ENCODE measurements at regions not wholly inside any gene's neighbourhood (a gene's known extent, or its start where the extent isn't known, plus 50 kb on each side); places are given as distances from the start of the nearest gene placed in this dataset.

GRCh38 chr3:11907667-11908660, 61.3 kb upstream of the TAMM41 start (continued):
- TF ChIP-seq ZNF133 (tag by site-specific recombination; IDR thresholded peaks at IDR 0.05), result no peak
- TF ChIP-seq ZNF10 (tag by site-specific recombination; IDR thresholded peaks at IDR 0.05), result no peak
- TF ChIP-seq ATF2 (tag by site-specific recombination; IDR thresholded peaks at IDR 0.05; ENCODE audit: low read depth), result peak; percentile 90
- TF ChIP-seq ZNF354C (tag by site-specific recombination; IDR thresholded peaks at IDR 0.05; ENCODE audit: borderline replicate concordance, low read depth), result no peak
- peak; percentile 74 for TF ChIP-seq ZBTB21 (tag by site-specific recombination; IDR thresholded peaks at IDR 0.05)
- TF ChIP-seq CTCF (tag by site-specific recombination; IDR thresholded peaks at IDR 0.05), result no peak

- Histone ChIP-seq H3K36me3 (ENCODE audit: control insufficient read depth in 2 of 2, insufficient read depth in 1 of 2, low read length in 2 of 2) (no peaks in the 10 kb centered on the region), H3K27ac (ENCODE audit: extremely low read depth, low read depth, low read length) (no peak overlapping the region), H3K4me3 (ENCODE audit: low read depth, low read length) (no peak overlapping the region), H3K9me3 (ENCODE audit: control insufficient read depth, insufficient read depth, low read depth, low read length) (no peaks in the 10 kb centered on the region), H3K4me1 (ENCODE audit: control insufficient read depth, insufficient read depth, low read length) (no peaks in the 10 kb centered on the region)
- no peak for TF ChIP-seq ZFP41 (tag by site-specific recombination; IDR thresholded peaks at IDR 0.05; ENCODE audit: borderline replicate concordance)
- TF ChIP-seq ZNF629 (tag by site-specific recombination; IDR thresholded peaks at IDR 0.05), result no peak
- TF ChIP-seq FEZF1 (tag by site-specific recombination; IDR thresholded peaks at IDR 0.05), result no peak
- no peak for TF ChIP-seq KLF17 (tag by site-specific recombination; IDR thresholded peaks at IDR 0.05)
- TF ChIP-seq ZNF654 (tag by site-specific recombination; IDR thresholded peaks at IDR 0.05; ENCODE audit: low read depth), result no peak
- no peak for TF ChIP-seq ZNF280D (tag by site-specific recombination; IDR thresholded peaks at IDR 0.05)
- no peak for TF ChIP-seq PRDM10 (tag by site-specific recombination; IDR thresholded peaks at IDR 0.05)
- TF ChIP-seq ZNF175 (tag by site-specific recombination; IDR thresholded peaks at IDR 0.05), result no peak
- no peak for TF ChIP-seq ZNF692 (tag by site-specific recombination; IDR thresholded peaks at IDR 0.05)
- TF ChIP-seq ZNF449 (tag by site-specific recombination; IDR thresholded peaks at IDR 0.05), result no peak
- no peak for TF ChIP-seq ZNF664 (tag by site-specific recombination; IDR thresholded peaks at IDR 0.05)
- no peak for TF ChIP-seq ZNF2 (tag by site-specific recombination; IDR thresholded peaks at IDR 0.05)
- no peak for TF ChIP-seq ZNF391 (tag by site-specific recombination; IDR thresholded peaks at IDR 0.05; ENCODE audit: borderline replicate concordance, low read depth)
- CTCF ChIA-PET, result no interaction called here
- POLR2A ChIA-PET, result no interaction called here
Measured at GRCh38 chr3:11908981-11909698, 62.5 kb upstream of the TAMM41 start.
